GM18505 (cell line): ENCODE measurements at regions not wholly inside any gene's neighbourhood (a gene's known extent, or its start where the extent isn't known, plus 50 kb on each side); places are given as distances from the start of the nearest gene placed in this dataset.

Experiments used
- ATAC-seq: cut with Tn5 transposase; IDR thresholded peaks from one replicate; pipeline ENCODE4 v1.9.1; 2021; ENCODE audit not compliant: unreplicated experiment
- POLR2A ChIP-seq: IDR thresholded peaks from 4 replicates; pipeline ENCODE4 v1.6.1; 2011; ENCODE audit warnings: borderline replicate concordance; ENCODE audit not compliant: insufficient read depth, insufficient read length; ENCODE audit errors: extremely low read depth

GRCh38 chr10:6743291-6743849, 163.3 kb upstream of the PRKCQ start:
- no peak for ATAC-seq
- TF ChIP-seq POLR2A: no peak

GRCh38 chr10:6741541-6741941, 161.5 kb upstream of the PRKCQ start:
- no peak for ATAC-seq
- no peak for TF ChIP-seq POLR2A

GRCh38 chr10:6739530-6740174, 159.6 kb upstream of the PRKCQ start:
- ATAC-seq: no peak
- no peak for TF ChIP-seq POLR2A

GRCh38 chr10:6738112-6738768, 158.2 kb upstream of the PRKCQ start:
- ATAC-seq: no peak
- no peak for TF ChIP-seq POLR2A

GRCh38 chr10:6737758-6738111, 157.7 kb upstream of the PRKCQ start:
- no peak for TF ChIP-seq POLR2A
- no peak for ATAC-seq

GRCh38 chr10:6737080-6737641, 157.1 kb upstream of the PRKCQ start:
- TF ChIP-seq POLR2A: no peak
- ATAC-seq: no peak

- no peak for TF ChIP-seq POLR2A
- ATAC-seq: no peak
Measured at GRCh38 chr10:6734286-6734685, 154.2 kb upstream of the PRKCQ start.

GRCh38 chr10:6729861-6730344, 149.8 kb upstream of the PRKCQ start:
- no peak for ATAC-seq
- TF ChIP-seq POLR2A: no peak

- no peak for TF ChIP-seq POLR2A
- ATAC-seq: no peak
Measured at GRCh38 chr10:6729071-6729774, 149.1 kb upstream of the PRKCQ start.

- TF ChIP-seq POLR2A: no peak
- no peak for ATAC-seq
Measured at GRCh38 chr10:6726924-6727323, 146.8 kb upstream of the PRKCQ start.

GRCh38 chr10:6722616-6723004, 142.5 kb upstream of the PRKCQ start:
- no peak for TF ChIP-seq POLR2A
- no peak for ATAC-seq

GRCh38 chr10:6721964-6722615, 142.0 kb upstream of the PRKCQ start:
- no peak for ATAC-seq
- no peak for TF ChIP-seq POLR2A

- TF ChIP-seq POLR2A: no peak
- ATAC-seq: no peak
Measured at GRCh38 chr10:6721480-6721879, 141.4 kb upstream of the PRKCQ start.
